HL-60 (cell line): ENCODE measurements at regions not wholly inside any gene's neighbourhood (a gene's known extent, or its start where the extent isn't known, plus 50 kb on each side); places are given as distances from the start of the nearest gene placed in this dataset.

Source experiments
- DNase-seq, 2 experiments: peaks; one replicate each; pipeline ENCODE4 v3.0.0-alpha.2; 2010 to 2020; ENCODE audit warnings: low read depth in 1 of 2, low spot score in 1 of 2
- H3K27ac ChIP-seq: fragments of 250-450 bp; sonication (Bioruptor Pico); replicated peaks from 2 replicates; pipeline ENCODE4 v1.5.1; 2020; ENCODE audit warnings: mild to moderate bottlenecking, moderate library complexity
- H3K27me3 ChIP-seq: fragments of 250-450 bp; sonication (Bioruptor Pico); 2 replicates; pipeline ENCODE4 v1.5.1; 2021; ENCODE audit warnings: mild to moderate bottlenecking, moderate library complexity; ENCODE audit not compliant: insufficient read depth, poor library complexity, severe bottlenecking
- H3K4me3 ChIP-seq: replicated peaks from 2 replicates; pipeline ENCODE4 v1.5.1; 2011; ENCODE audit warnings: mild to moderate bottlenecking, control low read depth, low read length; ENCODE audit not compliant: insufficient read depth
- CTCF ChIP-seq: IDR thresholded peaks from one replicate; pipeline ENCODE4 v1.5.1; 2011; ENCODE audit warnings: low read length, control low read depth, inconsistent platforms; ENCODE audit not compliant: insufficient read depth
- GABPA ChIP-seq: IDR thresholded peaks from 2 replicates; pipeline ENCODE4 v1.6.1; 2012; ENCODE audit warnings: low read depth
- POLR2AphosphoS5 ChIP-seq: IDR thresholded peaks from 2 replicates; pipeline ENCODE4 v1.6.1; 2012; ENCODE audit warnings: low read depth
- REST ChIP-seq: IDR thresholded peaks from 2 replicates; pipeline ENCODE4 v1.6.1; 2012; ENCODE audit warnings: low read depth; ENCODE audit not compliant: insufficient replicate concordance
- SPI1 ChIP-seq: IDR thresholded peaks from 2 replicates; pipeline ENCODE4 v1.6.1; 2012; ENCODE audit warnings: low read depth, mild to moderate bottlenecking, borderline replicate concordance

GRCh38 chr7:46068159-46068558 is 147.1 kb upstream of the IGFBP3 start:
- Histone ChIP-seq H3K27ac (no peak overlapping the region), H3K27me3 (no peaks in the 10 kb centered on the region), H3K4me3 (no peak overlapping the region)
- no peak for DNase-seq
- TF ChIP-seq REST, result no peak
- TF ChIP-seq GABPA, result no peak
- TF ChIP-seq POLR2AphosphoS5, result no peak
- no peak for TF ChIP-seq CTCF
- TF ChIP-seq SPI1, result no peak

- TF ChIP-seq REST, result no peak
- Histone ChIP-seq H3K27me3 (peaks cover 2% of the 10 kb centered on the region), H3K27ac (no peak overlapping the region), H3K4me3 (no peak overlapping the region)
- no peak for DNase-seq
Observed at GRCh38 chr7:46059308-46060020, 138.4 kb upstream of the IGFBP3 start.

GRCh38 chr7:46058086-46058823 is 137.2 kb upstream of the IGFBP3 start:
- peaks cover 2% of the 10 kb centered on the region for H3K27me3 ChIP-seq
- no peak for TF ChIP-seq SPI1
- TF ChIP-seq REST, result no peak
- no peak for TF ChIP-seq CTCF
- TF ChIP-seq POLR2AphosphoS5, result no peak
- no peak for TF ChIP-seq GABPA
- H3K27ac ChIP-seq, result no peak overlapping the region
- no peak overlapping the region for H3K4me3 ChIP-seq
- DNase-seq, result peak; percentile 1 to 4
